SU-DHL-6 (cell line): ENCODE measurements at regions not wholly inside any gene's neighbourhood (a gene's known extent, or its start where the extent isn't known, plus 50 kb on each side); places are given as distances from the start of the nearest gene placed in this dataset.

Source experiments
- H2AFZ ChIP-seq: fragments of 200-600 bp; sonication (generic); 2 replicates; pipeline ENCODE4 v1.6.1; 2014; ENCODE audit warnings: low read depth, mild to moderate bottlenecking, moderate library complexity, mixed read lengths, antibody characterized with exemption, low read length; ENCODE audit not compliant: severe bottlenecking
- H3F3A ChIP-seq: fragments of 200-600 bp; shearing (Covaris generic); 2 replicates; pipeline ENCODE4 v1.6.0; 2016; ENCODE audit warnings: antibody characterized with exemption, mild to moderate bottlenecking; ENCODE audit not compliant: insufficient read depth
- H3K27ac ChIP-seq: fragments of 200-600 bp; sonication (generic); 2 replicates; pipeline ENCODE4 v1.5.1; 2016; ENCODE audit warnings: low read depth, mild to moderate bottlenecking, low read length, moderate library complexity, mixed read lengths
- H3K27me3 ChIP-seq: fragments of 200-600 bp; sonication (generic), shearing (Covaris generic); 2 replicates; pipeline ENCODE4 v1.6.0; 2014; ENCODE audit warnings: mild to moderate bottlenecking, low read length
- H3K36me3 ChIP-seq: fragments of 200-600 bp; sonication (generic); 2 replicates; pipeline ENCODE4 v1.6.1; 2014; ENCODE audit warnings: mild to moderate bottlenecking, low read length, mixed read lengths
- H3K4me2 ChIP-seq: fragments of 300-600, 200-600 bp; shearing (Covaris generic), sonication (generic); 2 replicates; pipeline ENCODE4 v1.6.0; 2014; ENCODE audit warnings: low read length, low read depth, mild to moderate bottlenecking; ENCODE audit not compliant: poor library complexity, severe bottlenecking
- H3K4me3 ChIP-seq: fragments of 200-600 bp; sonication (generic); 2 replicates; pipeline ENCODE4 v1.5.1; 2014; ENCODE audit warnings: antibody characterized with exemption, low read length, mild to moderate bottlenecking, mixed read lengths; ENCODE audit not compliant: insufficient read depth, poor library complexity, severe bottlenecking
- H3K79me2 ChIP-seq: fragments of 200-600 bp; sonication (generic); 2 replicates; pipeline ENCODE4 v1.6.1; 2014; ENCODE audit warnings: mild to moderate bottlenecking, low read length, moderate library complexity; ENCODE audit not compliant: insufficient read depth
- H3K9ac ChIP-seq: fragments of 200-600 bp; sonication (generic); 2 replicates; pipeline ENCODE4 v1.7.0; 2014; ENCODE audit warnings: mild to moderate bottlenecking, low read length
- H3K9me2 ChIP-seq: fragments of 200-600 bp; sonication (generic); replicated peaks from 2 replicates; pipeline ENCODE4 v1.6.1; 2014; ENCODE audit warnings: low read length; ENCODE audit not compliant: insufficient read depth
- H3K9me3 ChIP-seq: fragments of 200-600 bp; sonication (generic); 2 replicates; pipeline ENCODE4 v1.6.1; 2014; ENCODE audit warnings: low read length, mixed read lengths; ENCODE audit not compliant: insufficient read depth
- H4K20me1 ChIP-seq: fragments of 200-600 bp; sonication (generic); 2 replicates; pipeline ENCODE4 v1.6.1; 2014; ENCODE audit warnings: low read depth, mild to moderate bottlenecking, antibody characterized with exemption, low read length, moderate library complexity, mixed read lengths
- EZH2phosphoT487 ChIP-seq: fragments of 200-600 bp; sonication (generic), shearing (Covaris generic); conservative IDR thresholded peaks from 2 replicates; pipeline ENCODE4 v1.6.1; 2018; ENCODE audit warnings: mild to moderate bottlenecking, antibody characterized with exemption, low read length, moderate library complexity, mixed read lengths
- TF ChIP-seq, protein P1 (sequence below): fragments of 200-600 bp; sonication (generic); IDR thresholded peaks from one replicate; pipeline ENCODE4 v1.5.1; 2017; ENCODE audit warnings: antibody characterized with exemption, mild to moderate bottlenecking, low read length, moderate library complexity; ENCODE audit not compliant: insufficient read depth, poor library complexity, severe bottlenecking

DNA sequence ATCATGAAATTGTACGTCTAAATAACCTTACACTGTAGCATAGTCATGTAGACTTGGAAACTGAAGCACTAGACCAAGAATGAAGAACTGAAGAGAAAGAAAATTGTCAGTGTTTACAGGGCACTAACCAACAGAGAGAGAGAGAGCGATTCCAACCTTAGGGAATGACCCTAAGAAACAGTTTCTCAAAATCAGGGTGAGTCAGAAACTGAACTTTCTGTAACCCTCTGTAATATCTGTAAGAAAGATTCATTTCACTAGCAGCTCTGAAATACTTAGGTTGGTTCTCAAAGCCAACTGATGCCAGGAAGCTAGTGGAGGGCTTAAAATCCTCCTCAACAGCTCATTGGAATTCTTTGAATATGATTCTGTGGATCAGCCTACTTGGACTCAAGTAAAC, 936.9 kb downstream of the EFNB2 start:
- Histone ChIP-seq H3K9ac (no peak overlapping the region), H3K36me3 (no peaks in the 10 kb centered on the region), H3K27ac (no peak overlapping the region), H4K20me1 (no peaks in the 10 kb centered on the region), H3K27me3 (no peaks in the 10 kb centered on the region), H3K4me2 (no peak overlapping the region), H2AFZ (no peak overlapping the region), H3K4me3 (no peak overlapping the region), H3K9me2 (no peaks in the 10 kb centered on the region), H3K9me3 (no peaks in the 10 kb centered on the region), H3F3A (no peaks in the 10 kb centered on the region), H3K79me2 (no peaks in the 10 kb centered on the region)
- TF ChIP-seq, protein P1, sequence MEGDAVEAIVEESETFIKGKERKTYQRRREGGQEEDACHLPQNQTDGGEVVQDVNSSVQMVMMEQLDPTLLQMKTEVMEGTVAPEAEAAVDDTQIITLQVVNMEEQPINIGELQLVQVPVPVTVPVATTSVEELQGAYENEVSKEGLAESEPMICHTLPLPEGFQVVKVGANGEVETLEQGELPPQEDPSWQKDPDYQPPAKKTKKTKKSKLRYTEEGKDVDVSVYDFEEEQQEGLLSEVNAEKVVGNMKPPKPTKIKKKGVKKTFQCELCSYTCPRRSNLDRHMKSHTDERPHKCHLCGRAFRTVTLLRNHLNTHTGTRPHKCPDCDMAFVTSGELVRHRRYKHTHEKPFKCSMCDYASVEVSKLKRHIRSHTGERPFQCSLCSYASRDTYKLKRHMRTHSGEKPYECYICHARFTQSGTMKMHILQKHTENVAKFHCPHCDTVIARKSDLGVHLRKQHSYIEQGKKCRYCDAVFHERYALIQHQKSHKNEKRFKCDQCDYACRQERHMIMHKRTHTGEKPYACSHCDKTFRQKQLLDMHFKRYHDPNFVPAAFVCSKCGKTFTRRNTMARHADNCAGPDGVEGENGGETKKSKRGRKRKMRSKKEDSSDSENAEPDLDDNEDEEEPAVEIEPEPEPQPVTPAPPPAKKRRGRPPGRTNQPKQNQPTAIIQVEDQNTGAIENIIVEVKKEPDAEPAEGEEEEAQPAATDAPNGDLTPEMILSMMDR = no peak
- no peak for TF ChIP-seq EZH2phosphoT487

DNA sequence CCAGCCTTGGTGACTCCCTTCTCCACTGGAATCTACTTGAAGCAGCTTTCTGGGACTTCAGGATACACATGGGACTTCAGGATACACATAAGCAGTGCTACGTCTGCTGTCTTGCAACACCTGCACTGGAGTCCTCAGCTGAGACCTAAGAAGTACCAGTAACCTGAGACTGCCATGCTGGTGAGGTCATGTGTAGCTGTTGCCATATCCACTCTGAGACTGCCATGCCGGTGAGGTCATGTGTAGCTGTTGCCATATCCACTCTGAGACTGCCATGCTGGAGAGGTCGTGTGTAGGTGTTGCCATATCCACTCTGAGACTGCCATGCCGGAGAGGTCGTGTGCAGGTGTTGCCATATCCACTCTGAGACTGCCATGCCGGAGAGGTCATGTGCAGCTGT, 937.9 kb downstream of the EFNB2 start:
- no peak overlapping the region for H3K4me2 ChIP-seq
- H3K36me3 ChIP-seq = no peaks in the 10 kb centered on the region
- no peaks in the 10 kb centered on the region for H3K79me2 ChIP-seq
- no peak overlapping the region for H2AFZ ChIP-seq
- H3K9me2 ChIP-seq = no peaks in the 10 kb centered on the region
- no peak overlapping the region for H3K9ac ChIP-seq
- H3K4me3 ChIP-seq = no peak overlapping the region
- no peak for TF ChIP-seq EZH2phosphoT487
- TF ChIP-seq, protein P1 = no peak
- H3K27me3 ChIP-seq = no peaks in the 10 kb centered on the region
- H4K20me1 ChIP-seq = no peaks in the 10 kb centered on the region
- H3K27ac ChIP-seq = no peak overlapping the region
- no peaks in the 10 kb centered on the region for H3K9me3 ChIP-seq
- no peaks in the 10 kb centered on the region for H3F3A ChIP-seq

DNA sequence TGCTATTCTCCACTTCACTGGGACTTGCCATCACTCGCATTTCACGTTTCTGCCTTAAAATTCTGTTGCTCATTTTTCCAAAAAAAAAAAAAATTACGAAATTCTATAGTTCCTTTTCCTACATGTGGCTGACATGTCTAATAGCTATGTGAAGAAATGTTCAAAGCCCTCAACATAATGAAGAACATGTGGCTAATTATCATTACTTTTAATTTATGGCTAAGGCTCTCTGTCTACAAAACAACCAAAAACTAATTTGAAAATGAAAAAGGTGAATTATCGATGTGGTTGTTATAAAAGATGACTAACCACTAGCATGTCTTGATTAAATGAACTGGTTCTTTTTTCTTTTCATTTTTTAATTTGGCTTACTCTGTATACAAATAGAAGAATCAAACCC, 940.0 kb downstream of the EFNB2 start:
- H3K4me3 ChIP-seq = no peak overlapping the region
- H3K9ac ChIP-seq = no peak overlapping the region
- no peaks in the 10 kb centered on the region for H3K9me2 ChIP-seq
- no peaks in the 10 kb centered on the region for H3K27me3 ChIP-seq
- no peaks in the 10 kb centered on the region for H4K20me1 ChIP-seq
- H3K9me3 ChIP-seq = no peaks in the 10 kb centered on the region
- no peak for TF ChIP-seq EZH2phosphoT487
- TF ChIP-seq, protein P1 = no peak
- no peak overlapping the region for H3K27ac ChIP-seq
- no peak overlapping the region for H3K4me2 ChIP-seq
- H2AFZ ChIP-seq = no peak overlapping the region
- H3K79me2 ChIP-seq = no peaks in the 10 kb centered on the region
- no peaks in the 10 kb centered on the region for H3K36me3 ChIP-seq
- H3F3A ChIP-seq = no peaks in the 10 kb centered on the region

DNA sequence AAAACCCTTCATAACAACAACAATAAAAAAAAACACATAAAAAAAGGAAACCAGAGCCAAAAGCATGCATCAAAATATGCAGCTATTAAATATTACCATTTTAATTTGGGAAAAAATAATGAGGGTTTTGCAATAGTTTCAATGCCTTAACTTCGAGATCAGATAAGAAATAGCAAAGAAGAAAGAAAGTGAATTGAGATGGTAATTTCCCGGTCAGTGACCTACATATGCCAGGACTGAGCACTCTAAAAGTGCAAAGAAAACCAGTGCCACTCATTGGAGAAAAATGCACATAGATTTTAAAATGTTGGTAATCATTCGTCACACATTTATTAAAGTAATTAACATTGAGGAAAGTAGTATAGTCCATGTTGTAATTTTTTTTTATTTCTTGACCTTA, 944.2 kb downstream of the EFNB2 start:
- H3K27ac ChIP-seq = no peak overlapping the region
- no peaks in the 10 kb centered on the region for H3K9me3 ChIP-seq
- H3K9ac ChIP-seq = no peak overlapping the region
- no peaks in the 10 kb centered on the region for H4K20me1 ChIP-seq
- H3K4me2 ChIP-seq = no peak overlapping the region
- no peaks in the 10 kb centered on the region for H3K27me3 ChIP-seq
- no peaks in the 10 kb centered on the region for H3K79me2 ChIP-seq
- H3F3A ChIP-seq = no peaks in the 10 kb centered on the region
- no peaks in the 10 kb centered on the region for H3K9me2 ChIP-seq
- no peaks in the 10 kb centered on the region for H3K36me3 ChIP-seq
- TF ChIP-seq EZH2phosphoT487 = no peak
- TF ChIP-seq, protein P1 = no peak
- H3K4me3 ChIP-seq = no peak overlapping the region
- H2AFZ ChIP-seq = no peak overlapping the region
